ENCODE measurements at regions not wholly inside any gene's neighbourhood (a gene's known extent, or its start where the extent isn't known, plus 50 kb on each side); places are given as distances from the start of the nearest gene placed in this dataset.

DNA sequence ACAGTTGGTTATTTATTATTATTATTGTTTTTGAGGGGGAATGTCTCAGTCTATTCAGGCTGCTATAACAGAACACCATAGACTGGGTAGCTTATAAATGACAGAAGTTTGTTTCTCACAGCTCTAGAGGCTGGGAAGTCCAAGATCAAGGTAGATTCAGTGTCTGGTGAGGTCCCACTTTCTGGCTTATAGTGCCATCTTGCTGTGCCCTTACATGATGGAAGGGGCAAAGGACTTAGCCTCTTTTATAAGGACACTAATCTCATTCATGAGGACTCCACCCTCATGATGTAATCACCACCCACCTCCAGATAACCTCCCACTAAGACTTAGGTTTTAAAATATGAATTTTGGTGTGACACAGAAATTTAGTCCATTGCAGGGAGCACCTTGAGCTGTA is 224.6 kb downstream of the HAPSTR1 start:
- Histone ChIP-seq H4K91ac (ENCODE audit: low read depth, low read length) (no peak overlapping the region), H2AFZ (ENCODE audit: insufficient read depth, low read length, poor library complexity) (no peak overlapping the region), H2AK5ac (ENCODE audit: low read length) (no peak overlapping the region), H3K36me3 (ENCODE audit: control insufficient read depth in 1 of 2, insufficient read depth in 2 of 2, low read length in 2 of 2) (no peaks in the 10 kb centered on the region), H3K14ac (ENCODE audit: low read length) (no peak overlapping the region), H4K12ac (ENCODE audit: low read depth, low read length) (no peak overlapping the region), H4K8ac (ENCODE audit: low read depth, low read length) (no peak overlapping the region), H2BK120ac (ENCODE audit: insufficient read depth, low read length, poor library complexity) (no peak overlapping the region), H3K27me3 (ENCODE audit: insufficient read depth, low read length) (no peaks in the 10 kb centered on the region), H2BK12ac (ENCODE audit: low read length) (no peak overlapping the region), H3K4ac (ENCODE audit: low read depth, low read length) (no peak overlapping the region), H3K79me2 (ENCODE audit: control insufficient read depth, insufficient read depth, low read length, poor library complexity) (no peaks in the 10 kb centered on the region), H3K18ac (ENCODE audit: low read length) (no peak overlapping the region), H2BK5ac (ENCODE audit: low read depth, low read length, poor library complexity) (no peak overlapping the region), H3K79me1 (ENCODE audit: low read length) (no peaks in the 10 kb centered on the region), H3K4me3 (ENCODE audit: low read depth, low read length) (no peak overlapping the region), H3K23ac (ENCODE audit: low read length) (no peak overlapping the region), H3K4me2 (ENCODE audit: low read length) (no peak overlapping the region), H3K9ac (ENCODE audit: low read length) (no peak overlapping the region), H3K9me3 (ENCODE audit: insufficient read depth, low read depth, low read length) (peaks cover 8% of the 10 kb centered on the region), H3K4me1 (ENCODE audit: control insufficient read depth in 1 of 2, insufficient read depth in 2 of 2, low read length in 2 of 2) (no peaks in the 10 kb centered on the region), H3K27ac (ENCODE audit: low read depth, low read length) (no peak overlapping the region)
- no peak for DNase-seq

DNA sequence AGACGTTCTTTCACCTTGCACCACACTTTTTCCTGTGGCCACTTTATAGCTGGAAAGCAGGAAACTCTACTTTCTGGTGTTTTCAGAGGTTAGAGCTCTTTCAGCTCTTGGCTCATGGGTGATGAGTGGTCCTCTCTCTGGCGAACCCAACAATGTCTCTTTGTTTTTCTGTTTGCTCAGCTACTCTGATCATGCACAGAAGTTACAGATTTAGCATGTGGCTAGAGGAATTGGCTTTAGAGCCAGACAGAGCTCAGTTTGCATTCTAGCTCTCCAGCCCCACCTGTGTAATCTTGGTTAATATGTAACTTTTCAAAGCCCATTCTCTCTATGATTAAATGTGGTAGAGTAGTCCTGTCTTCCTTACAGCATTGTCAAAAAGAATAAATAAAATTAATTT is 225.2 kb downstream of the HAPSTR1 start:
- no peak overlapping the region for H4K8ac ChIP-seq (ENCODE audit: low read depth, low read length)
- no CpG with 5 or more reads among the region's 2 CpGs for WGBS (ENCODE audit: extremely low coverage, insufficient coverage, insufficient read length)
- H3K14ac ChIP-seq (ENCODE audit: low read length), result no peak overlapping the region
- H3K4ac ChIP-seq (ENCODE audit: low read depth, low read length), result no peak overlapping the region
- no peaks in the 10 kb centered on the region for H3K27me3 ChIP-seq (ENCODE audit: insufficient read depth, low read length)
- H2BK5ac ChIP-seq (ENCODE audit: low read depth, low read length, poor library complexity), result no peak overlapping the region
- H3K9me3 ChIP-seq (ENCODE audit: insufficient read depth, low read depth, low read length), result peaks cover 8% of the 10 kb centered on the region
- no peak overlapping the region for H3K23ac ChIP-seq (ENCODE audit: low read length)
- H3K4me2 ChIP-seq (ENCODE audit: low read length), result no peak overlapping the region
- H4K12ac ChIP-seq (ENCODE audit: low read depth, low read length), result no peak overlapping the region
- no peak overlapping the region for H3K4me3 ChIP-seq (ENCODE audit: low read depth, low read length)
- H3K36me3 ChIP-seq (ENCODE audit: control insufficient read depth in 1 of 2, insufficient read depth in 2 of 2, low read length in 2 of 2), result no peaks in the 10 kb centered on the region
- DNase-seq, result no peak
- no peak overlapping the region for H3K27ac ChIP-seq (ENCODE audit: low read depth, low read length)
- H3K18ac ChIP-seq (ENCODE audit: low read length), result no peak overlapping the region
- H2BK120ac ChIP-seq (ENCODE audit: insufficient read depth, low read length, poor library complexity), result no peak overlapping the region
- no peak overlapping the region for H2AK5ac ChIP-seq (ENCODE audit: low read length)
- no peak overlapping the region for H3K9ac ChIP-seq (ENCODE audit: low read length)
- no peak overlapping the region for H4K91ac ChIP-seq (ENCODE audit: low read depth, low read length)
- H2AFZ ChIP-seq (ENCODE audit: insufficient read depth, low read length, poor library complexity), result no peak overlapping the region
- H3K79me1 ChIP-seq (ENCODE audit: low read length), result no peaks in the 10 kb centered on the region
- H2BK12ac ChIP-seq (ENCODE audit: low read length), result no peak overlapping the region
- H3K79me2 ChIP-seq (ENCODE audit: control insufficient read depth, insufficient read depth, low read length, poor library complexity), result no peaks in the 10 kb centered on the region
- H3K4me1 ChIP-seq (ENCODE audit: control insufficient read depth in 1 of 2, insufficient read depth in 2 of 2, low read length in 2 of 2), result no peaks in the 10 kb centered on the region

DNA sequence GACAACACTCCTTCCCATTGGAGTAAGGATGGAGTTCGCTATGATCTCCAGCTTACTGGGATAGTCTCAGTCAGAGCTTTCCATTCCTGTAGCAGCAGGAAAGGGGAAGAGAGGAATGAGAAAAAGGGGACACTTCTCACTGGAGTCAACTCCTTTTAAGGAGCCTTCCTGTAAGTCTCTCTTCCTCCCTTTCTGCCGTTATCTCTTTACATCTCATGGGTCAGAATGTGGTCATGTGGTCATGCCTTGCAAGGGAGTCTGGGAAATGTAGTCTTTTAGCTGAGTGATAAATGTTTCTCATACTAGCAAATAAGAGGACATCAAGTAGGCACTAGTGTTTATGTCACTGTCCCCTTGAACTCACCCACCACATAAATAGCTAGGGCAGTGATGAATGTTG is 227.3 kb downstream of the HAPSTR1 start:
- H3K4me2 ChIP-seq (ENCODE audit: low read length), result no peak overlapping the region
- H4K12ac ChIP-seq (ENCODE audit: low read depth, low read length), result no peak overlapping the region
- no peaks in the 10 kb centered on the region for H3K79me2 ChIP-seq (ENCODE audit: control insufficient read depth, insufficient read depth, low read length, poor library complexity)
- no peak overlapping the region for H3K18ac ChIP-seq (ENCODE audit: low read length)
- no peak overlapping the region for H4K91ac ChIP-seq (ENCODE audit: low read depth, low read length)
- H2AFZ ChIP-seq (ENCODE audit: insufficient read depth, low read length, poor library complexity), result no peak overlapping the region
- H2BK5ac ChIP-seq (ENCODE audit: low read depth, low read length, poor library complexity), result no peak overlapping the region
- H3K27me3 ChIP-seq (ENCODE audit: insufficient read depth, low read length), result no peaks in the 10 kb centered on the region
- H4K8ac ChIP-seq (ENCODE audit: low read depth, low read length), result no peak overlapping the region
- no peak overlapping the region for H2AK5ac ChIP-seq (ENCODE audit: low read length)
- no peak for DNase-seq
- H3K4me3 ChIP-seq (ENCODE audit: low read depth, low read length), result no peak overlapping the region
- H3K4ac ChIP-seq (ENCODE audit: low read depth, low read length), result no peak overlapping the region
- H3K4me1 ChIP-seq (ENCODE audit: control insufficient read depth in 1 of 2, insufficient read depth in 2 of 2, low read length in 2 of 2), result no peaks in the 10 kb centered on the region
- H3K27ac ChIP-seq (ENCODE audit: low read depth, low read length), result no peak overlapping the region
- H3K23ac ChIP-seq (ENCODE audit: low read length), result no peak overlapping the region
- WGBS (ENCODE audit: extremely low coverage, insufficient coverage, insufficient read length), result no CpG with 5 or more reads among the region's 2 CpGs
- H3K9me3 ChIP-seq (ENCODE audit: insufficient read depth, low read depth, low read length), result peaks cover 3% of the 10 kb centered on the region
- no peak overlapping the region for H3K14ac ChIP-seq (ENCODE audit: low read length)
- H2BK12ac ChIP-seq (ENCODE audit: low read length), result no peak overlapping the region
- no peak overlapping the region for H2BK120ac ChIP-seq (ENCODE audit: insufficient read depth, low read length, poor library complexity)
- no peaks in the 10 kb centered on the region for H3K79me1 ChIP-seq (ENCODE audit: low read length)
- no peaks in the 10 kb centered on the region for H3K36me3 ChIP-seq (ENCODE audit: control insufficient read depth in 1 of 2, insufficient read depth in 2 of 2, low read length in 2 of 2)
- H3K9ac ChIP-seq (ENCODE audit: low read length), result no peak overlapping the region

DNA sequence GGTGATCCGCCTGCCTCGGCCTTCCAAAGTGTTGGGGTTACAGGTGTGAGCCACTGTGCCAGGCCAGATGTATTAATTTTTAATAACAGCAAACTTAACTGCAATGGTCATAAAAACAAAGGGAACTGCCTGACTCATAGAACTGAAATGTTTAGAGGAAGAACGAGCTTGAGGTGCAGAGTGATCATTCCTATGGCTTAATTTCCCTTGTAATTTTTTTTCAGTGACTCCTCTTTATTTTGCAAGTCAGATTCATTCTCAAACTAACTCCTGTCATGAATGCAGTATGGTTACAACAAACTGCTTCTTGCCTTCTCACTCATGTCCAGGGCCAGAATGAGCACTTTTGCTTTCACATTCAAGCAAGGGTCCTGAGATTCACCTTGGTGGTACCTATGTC is 231.3 kb downstream of the HAPSTR1 start:
- H3K4ac ChIP-seq (ENCODE audit: low read depth, low read length), result no peak overlapping the region
- no peak overlapping the region for H3K27ac ChIP-seq (ENCODE audit: low read depth, low read length)
- H3K79me2 ChIP-seq (ENCODE audit: control insufficient read depth, insufficient read depth, low read length, poor library complexity), result no peaks in the 10 kb centered on the region
- H2BK120ac ChIP-seq (ENCODE audit: insufficient read depth, low read length, poor library complexity), result no peak overlapping the region
- H2BK12ac ChIP-seq (ENCODE audit: low read length), result no peak overlapping the region
- no peaks in the 10 kb centered on the region for H3K27me3 ChIP-seq (ENCODE audit: insufficient read depth, low read length)
- no peak overlapping the region for H4K12ac ChIP-seq (ENCODE audit: low read depth, low read length)
- H3K4me2 ChIP-seq (ENCODE audit: low read length), result no peak overlapping the region
- no peak for DNase-seq
- no peak overlapping the region for H2AFZ ChIP-seq (ENCODE audit: insufficient read depth, low read length, poor library complexity)
- no peak overlapping the region for H4K91ac ChIP-seq (ENCODE audit: low read depth, low read length)
- WGBS (ENCODE audit: extremely low coverage, insufficient coverage, insufficient read length), result no CpG with 5 or more reads among the region's 3 CpGs
- no peak overlapping the region for H4K8ac ChIP-seq (ENCODE audit: low read depth, low read length)
- no peak overlapping the region for H3K9ac ChIP-seq (ENCODE audit: low read length)
- no peaks in the 10 kb centered on the region for H3K9me3 ChIP-seq (ENCODE audit: insufficient read depth, low read depth, low read length)
- no peak overlapping the region for H2AK5ac ChIP-seq (ENCODE audit: low read length)
- H3K4me3 ChIP-seq (ENCODE audit: low read depth, low read length), result no peak overlapping the region
- H3K79me1 ChIP-seq (ENCODE audit: low read length), result no peaks in the 10 kb centered on the region
- no peaks in the 10 kb centered on the region for H3K4me1 ChIP-seq (ENCODE audit: control insufficient read depth in 1 of 2, insufficient read depth in 2 of 2, low read length in 2 of 2)
- H3K14ac ChIP-seq (ENCODE audit: low read length), result no peak overlapping the region
- H3K23ac ChIP-seq (ENCODE audit: low read length), result no peak overlapping the region
- H3K18ac ChIP-seq (ENCODE audit: low read length), result no peak overlapping the region
- H2BK5ac ChIP-seq (ENCODE audit: low read depth, low read length, poor library complexity), result no peak overlapping the region
- H3K36me3 ChIP-seq (ENCODE audit: control insufficient read depth in 1 of 2, insufficient read depth in 2 of 2, low read length in 2 of 2), result no peaks in the 10 kb centered on the region

DNA sequence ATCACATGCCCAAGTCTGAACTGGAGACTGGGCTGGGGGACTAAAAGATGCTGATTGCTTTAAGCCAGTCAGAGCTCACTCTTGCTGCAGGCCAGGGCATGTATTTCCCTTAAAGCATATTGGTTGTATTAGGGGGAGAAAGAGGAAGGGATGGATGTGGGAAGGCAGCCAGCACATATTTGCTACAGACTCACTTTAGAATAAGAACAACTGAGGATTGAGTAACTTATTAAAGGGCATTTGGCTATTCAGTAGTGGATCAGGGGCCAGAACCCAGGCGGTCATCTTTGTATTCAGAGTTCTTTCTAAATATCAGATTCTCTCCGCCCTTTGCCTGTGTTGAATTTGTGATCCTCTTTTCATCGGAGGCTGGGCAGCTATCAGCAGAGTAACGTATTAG is 231.7 kb downstream of the HAPSTR1 start:
- DNase-seq, result no peak
- H2BK12ac ChIP-seq (ENCODE audit: low read length), result no peak overlapping the region
- no peak overlapping the region for H3K4ac ChIP-seq (ENCODE audit: low read depth, low read length)
- H2BK5ac ChIP-seq (ENCODE audit: low read depth, low read length, poor library complexity), result no peak overlapping the region
- H4K8ac ChIP-seq (ENCODE audit: low read depth, low read length), result no peak overlapping the region
- H2AFZ ChIP-seq (ENCODE audit: insufficient read depth, low read length, poor library complexity), result no peak overlapping the region
- no peak overlapping the region for H2BK120ac ChIP-seq (ENCODE audit: insufficient read depth, low read length, poor library complexity)
- no peak overlapping the region for H3K27ac ChIP-seq (ENCODE audit: low read depth, low read length)
- H3K23ac ChIP-seq (ENCODE audit: low read length), result no peak overlapping the region
- no peak overlapping the region for H3K4me3 ChIP-seq (ENCODE audit: low read depth, low read length)
- no peak overlapping the region for H3K4me2 ChIP-seq (ENCODE audit: low read length)
- WGBS (ENCODE audit: extremely low coverage, insufficient coverage, insufficient read length), result no CpG with 5 or more reads among the region's 4 CpGs
- no peak overlapping the region for H2AK5ac ChIP-seq (ENCODE audit: low read length)
- no peak overlapping the region for H4K12ac ChIP-seq (ENCODE audit: low read depth, low read length)
- H3K27me3 ChIP-seq (ENCODE audit: insufficient read depth, low read length), result no peaks in the 10 kb centered on the region
- no peaks in the 10 kb centered on the region for H3K79me2 ChIP-seq (ENCODE audit: control insufficient read depth, insufficient read depth, low read length, poor library complexity)
- H3K9ac ChIP-seq (ENCODE audit: low read length), result no peak overlapping the region
- H4K91ac ChIP-seq (ENCODE audit: low read depth, low read length), result no peak overlapping the region
- H3K9me3 ChIP-seq (ENCODE audit: insufficient read depth, low read depth, low read length), result no peaks in the 10 kb centered on the region
- no peaks in the 10 kb centered on the region for H3K36me3 ChIP-seq (ENCODE audit: control insufficient read depth in 1 of 2, insufficient read depth in 2 of 2, low read length in 2 of 2)
- no peaks in the 10 kb centered on the region for H3K4me1 ChIP-seq (ENCODE audit: control insufficient read depth in 1 of 2, insufficient read depth in 2 of 2, low read length in 2 of 2)
- H3K18ac ChIP-seq (ENCODE audit: low read length), result no peak overlapping the region
- no peak overlapping the region for H3K14ac ChIP-seq (ENCODE audit: low read length)
- no peaks in the 10 kb centered on the region for H3K79me1 ChIP-seq (ENCODE audit: low read length)
